GM18873 (cell line): ENCODE measurements at regions not wholly inside any gene's neighbourhood (a gene's known extent, or its start where the extent isn't known, plus 50 kb on each side); places are given as distances from the start of the nearest gene placed in this dataset.

Source experiments
- ATAC-seq: cut with Tn5 transposase; IDR thresholded peaks from one replicate; pipeline ENCODE4 v1.9.1; 2021; ENCODE audit warnings: mild to moderate bottlenecking, moderate library complexity, moderate number of reproducible peaks; ENCODE audit not compliant: unreplicated experiment, low FRiP score

DNA sequence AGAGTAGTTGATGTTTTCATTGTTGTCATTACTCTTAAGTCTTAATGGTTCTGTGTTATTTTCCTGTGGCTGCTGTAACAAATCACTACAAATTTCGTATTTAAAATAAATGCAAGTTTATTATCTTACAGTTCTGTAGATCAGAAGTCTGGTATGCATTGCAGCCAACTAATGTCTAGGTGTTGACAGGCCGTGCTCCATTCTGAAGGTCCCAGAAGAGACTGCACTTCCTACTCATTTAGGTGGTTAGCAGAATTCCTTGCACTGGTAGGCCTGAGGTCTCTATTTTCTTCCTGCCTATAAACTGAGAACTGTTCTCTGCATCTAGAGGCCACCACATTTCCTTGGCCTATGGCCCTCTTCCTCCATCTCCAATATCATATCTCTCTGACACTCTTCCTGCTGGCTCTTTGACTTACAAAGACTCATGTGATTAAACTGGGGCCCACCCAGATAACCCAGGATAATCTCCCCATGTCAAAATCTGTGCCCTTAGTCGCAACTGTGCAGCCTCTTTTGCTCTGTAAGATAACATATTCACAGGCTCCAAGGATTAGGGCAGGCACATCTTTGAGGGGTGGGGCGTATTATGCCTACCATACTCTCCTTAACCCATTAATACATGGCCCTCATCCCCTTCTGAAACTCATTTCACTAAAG is 468.4 kb downstream of the FOXO1 start:
- no peak for ATAC-seq

DNA sequence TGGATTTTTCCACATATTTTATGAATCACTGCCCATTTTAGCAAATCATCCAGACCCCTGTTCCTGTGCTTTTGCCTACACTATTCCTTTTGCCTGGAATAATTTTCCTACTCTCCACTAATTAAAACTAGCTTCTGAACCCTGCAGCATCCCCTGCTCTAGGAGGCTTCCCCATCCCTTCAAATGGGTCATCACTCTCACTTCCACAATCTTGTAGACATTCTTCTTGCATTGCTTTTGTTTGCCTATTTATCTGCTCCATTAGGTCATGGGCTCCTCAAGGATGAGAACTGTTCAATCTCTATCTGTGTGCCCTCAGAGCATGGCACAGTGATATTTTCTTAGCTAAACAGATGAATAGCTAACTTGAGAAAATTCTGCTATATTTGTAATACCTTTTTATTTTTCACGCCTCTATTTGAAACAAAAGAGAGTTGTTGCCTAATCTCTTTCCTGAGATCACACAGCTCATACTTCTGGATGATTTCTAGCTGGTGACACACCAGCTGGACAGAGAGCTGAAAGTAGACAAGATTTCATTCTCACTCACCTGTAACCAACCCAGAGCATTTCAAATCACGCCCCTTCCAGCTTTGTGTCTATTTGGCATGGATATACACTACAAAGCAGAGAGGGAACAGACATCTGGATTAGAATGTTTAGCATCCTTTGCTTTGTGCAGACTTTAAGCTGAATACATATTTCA is 466.0 kb downstream of the FOXO1 start:
- ATAC-seq = no peak

DNA sequence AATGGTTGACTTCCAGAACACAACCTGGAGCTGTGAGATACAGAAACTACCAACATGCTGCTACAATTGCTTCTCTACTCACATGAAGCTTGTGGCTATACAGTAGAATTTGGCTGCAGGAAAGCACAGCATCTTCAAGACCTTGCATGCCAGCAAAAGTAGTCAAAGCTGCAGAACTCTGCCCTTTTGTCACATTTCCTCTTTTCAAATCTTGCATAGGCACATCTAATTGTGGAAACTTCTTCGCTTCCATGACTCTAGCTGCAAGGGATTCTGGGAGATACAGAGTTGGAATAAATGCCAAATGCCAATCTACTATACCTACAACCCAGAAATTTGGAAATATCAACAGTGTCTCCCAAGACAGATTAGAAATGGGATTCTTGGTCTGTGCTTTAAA is 462.2 kb downstream of the FOXO1 start:
- no peak for ATAC-seq

DNA sequence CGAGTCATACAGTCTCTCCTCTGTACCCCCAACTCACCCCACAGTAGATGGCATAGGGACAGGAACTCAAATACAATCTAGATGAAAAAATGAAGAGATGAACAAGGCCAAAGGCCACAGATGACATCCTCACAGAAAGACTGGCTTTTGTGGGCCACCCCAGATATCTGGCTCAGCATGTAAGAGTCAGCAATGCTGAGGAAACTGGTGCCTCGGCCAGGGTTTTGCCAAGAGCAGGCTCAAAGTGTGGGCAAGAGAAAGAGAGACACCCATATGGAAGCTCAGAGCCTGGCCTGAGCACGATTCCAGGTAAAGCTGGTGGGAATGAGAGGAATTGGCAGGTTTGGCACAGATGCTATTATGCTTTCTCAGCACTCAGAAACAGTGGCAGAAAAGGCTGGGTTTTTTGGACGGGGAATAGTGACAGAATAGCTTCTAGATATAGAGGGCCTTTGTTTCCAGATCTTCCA is 460.6 kb downstream of the FOXO1 start:
- no peak for ATAC-seq

DNA sequence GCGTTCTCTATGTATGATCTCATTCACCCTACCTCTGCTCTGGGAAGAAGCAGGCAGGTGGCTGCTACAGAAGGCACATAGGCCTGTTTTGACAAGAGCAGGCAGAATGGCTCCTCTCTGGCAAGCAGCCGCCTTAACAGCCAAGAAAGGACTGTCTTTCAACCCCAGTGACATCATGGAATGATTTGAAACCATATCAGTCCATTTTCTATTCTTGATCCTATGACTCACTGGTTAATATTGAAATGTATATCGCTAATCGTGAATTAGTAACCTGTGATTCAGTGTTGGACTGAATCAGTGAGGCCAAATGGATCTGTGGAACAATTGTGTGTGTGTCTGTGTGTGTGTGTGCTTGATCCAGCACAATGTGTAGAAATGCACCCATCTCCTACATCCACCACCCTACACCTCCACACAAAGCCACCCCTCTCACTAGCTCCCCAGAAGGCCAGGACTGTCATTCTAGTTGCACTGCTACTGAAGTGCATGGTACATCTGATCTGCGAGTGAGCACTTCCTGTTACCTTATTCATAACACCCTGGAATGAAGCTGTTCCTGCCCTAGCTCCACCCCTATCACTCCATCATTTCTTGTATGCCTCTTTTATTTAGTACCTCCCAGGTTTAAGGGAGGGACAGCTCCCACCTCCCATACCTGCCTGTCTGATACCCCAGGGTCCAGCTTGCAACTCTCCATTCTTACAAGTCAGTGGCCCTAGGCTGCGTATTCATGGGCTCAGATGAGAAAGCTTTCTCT is 460.0 kb downstream of the FOXO1 start:
- peak; percentile 44 for ATAC-seq

DNA sequence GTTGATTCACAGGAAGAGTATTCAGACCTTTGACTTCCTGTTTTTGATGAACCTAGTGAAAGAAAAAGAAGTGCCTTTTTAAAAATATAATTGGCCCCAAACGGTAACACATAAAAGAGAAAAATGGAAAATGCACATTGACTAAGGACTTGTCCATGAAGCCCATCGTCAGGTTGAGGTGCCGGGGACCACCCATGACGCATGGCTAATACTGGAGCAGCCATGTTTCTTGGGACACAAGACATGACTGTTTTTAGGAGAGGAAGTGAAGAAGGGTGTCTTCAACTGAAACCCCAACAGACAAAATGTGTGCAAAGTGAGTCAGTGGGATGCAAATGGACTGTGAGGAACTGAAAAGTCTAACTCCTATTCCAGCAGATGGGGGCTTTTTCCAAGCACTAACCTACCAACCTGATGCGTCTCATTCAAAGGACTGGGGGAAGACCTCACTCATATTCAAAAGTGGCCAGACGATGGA is 459.4 kb downstream of the FOXO1 start:
- ATAC-seq = peak; percentile 62

DNA sequence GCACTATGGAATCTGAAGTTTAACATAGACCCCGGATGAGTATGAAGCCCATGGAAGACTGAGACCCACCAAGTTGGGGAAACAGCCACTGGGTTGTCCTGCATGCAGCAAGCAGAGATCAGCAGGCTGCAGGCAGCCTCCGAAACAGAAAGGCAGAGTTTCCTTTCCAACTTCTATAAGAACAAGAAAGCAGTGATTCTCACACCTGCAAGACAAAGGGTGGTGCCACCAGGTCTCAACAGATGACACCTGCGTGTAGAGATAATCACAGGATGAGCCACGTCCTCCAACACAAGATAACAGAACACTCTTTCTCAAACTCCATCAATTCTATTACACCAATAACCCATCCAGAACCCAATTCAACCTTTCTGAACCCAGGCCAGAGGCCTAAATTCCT is 457.9 kb downstream of the FOXO1 start:
- ATAC-seq = no peak

DNA sequence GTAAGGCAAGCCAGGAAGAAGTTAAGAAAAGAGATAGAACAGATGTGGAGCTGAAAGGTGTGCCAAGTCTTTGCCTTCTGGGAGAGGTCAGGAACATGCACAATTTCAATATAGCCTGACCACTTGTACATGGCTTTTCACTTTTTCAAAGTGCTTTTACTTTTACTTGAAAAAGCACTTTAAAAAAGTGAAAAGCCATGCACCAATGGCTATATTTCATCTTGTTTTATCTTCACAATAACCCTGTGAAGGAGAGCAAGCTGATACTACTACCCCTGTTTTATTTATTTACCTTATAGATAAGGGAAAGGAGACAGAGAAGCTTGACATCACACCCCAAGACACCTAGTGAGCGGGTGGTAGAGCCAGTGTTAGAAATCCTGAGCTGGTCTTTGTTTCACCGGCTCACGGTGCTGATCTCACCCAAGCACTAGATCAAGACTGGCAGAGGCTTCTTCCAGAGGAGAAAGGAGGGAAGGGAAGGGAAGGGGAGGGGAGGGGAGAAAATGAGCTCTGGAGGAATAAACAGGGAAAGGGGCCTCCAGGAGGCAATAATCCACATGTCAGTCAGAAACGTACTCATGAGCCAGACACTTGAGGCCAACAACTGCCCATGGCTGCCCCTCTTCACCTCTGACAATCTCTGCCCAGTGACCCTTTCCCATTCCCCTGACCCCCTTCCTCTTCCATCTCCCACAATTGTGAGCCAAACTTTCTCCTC is 455.4 kb downstream of the FOXO1 start:
- ATAC-seq = no peak

DNA sequence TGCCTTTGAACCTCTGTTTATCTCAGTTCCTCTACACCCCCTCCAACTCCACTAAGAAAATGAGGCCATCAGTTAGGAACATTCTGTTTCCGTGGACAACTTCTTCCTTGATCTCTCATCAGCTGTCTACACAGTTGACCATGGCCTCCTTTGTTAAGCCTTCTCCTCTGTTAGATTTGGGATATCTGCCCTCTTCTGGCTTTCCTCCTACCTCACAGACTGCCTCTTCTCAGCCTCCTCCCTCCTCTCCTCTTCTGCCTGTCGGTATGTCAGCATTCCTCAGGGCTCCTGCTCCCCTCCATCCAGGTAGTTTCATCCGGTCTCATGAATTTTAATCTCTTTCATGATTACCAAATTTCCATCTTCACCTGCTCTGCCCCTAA is 454.9 kb downstream of the FOXO1 start:
- ATAC-seq = no peak

DNA sequence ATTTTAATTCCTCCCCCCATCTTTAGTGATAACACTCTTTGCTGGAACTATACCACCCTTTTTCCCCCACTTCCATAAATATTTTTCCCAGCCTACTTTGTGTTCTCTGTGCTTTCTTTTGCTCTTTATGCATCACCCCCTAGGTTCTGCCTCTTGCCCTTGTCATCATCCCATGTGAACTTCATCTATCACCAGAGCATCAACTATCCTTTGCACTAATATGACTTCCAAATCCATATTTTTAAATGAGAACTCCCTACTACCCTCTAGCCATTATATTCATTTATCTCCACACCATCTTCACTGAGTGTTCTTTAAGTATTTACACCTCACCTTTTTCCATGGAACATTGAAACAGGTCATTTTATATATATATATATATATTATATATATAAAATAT is 452.7 kb downstream of the FOXO1 start:
- no peak for ATAC-seq

DNA sequence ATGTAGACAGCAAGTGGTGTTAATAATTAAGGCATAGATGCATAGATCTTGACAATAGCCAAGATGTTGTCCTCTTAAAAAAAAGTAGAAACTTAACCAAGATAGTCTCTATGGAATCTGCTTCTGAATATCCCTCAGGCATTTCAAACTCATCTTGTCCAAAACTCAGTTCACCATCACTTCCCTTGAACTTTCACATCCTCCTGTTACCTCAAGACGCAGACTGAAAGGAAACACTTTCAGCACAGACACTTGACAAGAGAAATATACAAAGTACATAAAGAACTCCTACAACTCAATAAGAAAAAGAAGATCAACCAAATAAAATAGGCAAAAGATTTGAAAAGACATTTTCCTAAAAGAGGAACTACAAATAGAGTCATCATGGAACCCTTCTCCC is 451.1 kb downstream of the FOXO1 start:
- ATAC-seq = no peak

DNA sequence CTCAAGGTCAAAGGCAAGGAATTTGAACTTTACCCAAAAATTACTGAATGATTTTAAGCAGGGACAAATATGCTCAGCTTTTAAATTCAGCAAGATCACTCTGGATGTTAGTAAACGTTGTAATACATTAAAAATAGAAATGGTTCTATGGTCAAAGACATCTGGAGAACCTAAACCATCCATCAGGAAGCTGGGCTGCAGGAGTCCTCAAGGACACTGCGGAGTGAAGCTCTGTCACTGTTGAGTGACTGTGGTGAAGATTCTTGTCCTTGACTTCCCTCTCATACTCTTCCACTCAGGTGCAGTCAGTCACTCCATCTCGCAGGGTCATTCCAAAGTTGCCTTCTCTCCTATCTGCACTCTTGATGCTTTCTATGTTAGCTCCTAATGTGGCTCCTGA is 450.7 kb downstream of the FOXO1 start:
- ATAC-seq = no peak

DNA sequence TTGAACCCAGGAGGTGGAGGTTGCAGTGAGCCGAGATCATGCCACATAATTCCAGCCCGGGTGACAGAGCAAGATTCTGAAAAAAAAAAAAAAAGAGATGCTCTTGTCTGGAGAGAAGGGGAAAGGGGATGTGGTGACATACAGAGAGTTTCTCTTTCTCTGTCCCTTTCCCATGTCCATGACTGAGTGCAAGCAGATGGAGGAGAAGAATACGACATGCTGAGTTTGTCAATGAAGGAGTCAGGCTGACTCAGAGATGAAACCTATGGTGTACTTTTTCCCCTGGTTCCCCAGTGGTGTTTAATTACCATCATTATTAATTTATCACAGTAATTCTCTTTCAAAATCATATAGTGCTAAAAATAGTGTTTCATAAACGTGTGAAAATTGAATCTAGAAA is 448.8 kb downstream of the FOXO1 start:
- no peak for ATAC-seq

DNA sequence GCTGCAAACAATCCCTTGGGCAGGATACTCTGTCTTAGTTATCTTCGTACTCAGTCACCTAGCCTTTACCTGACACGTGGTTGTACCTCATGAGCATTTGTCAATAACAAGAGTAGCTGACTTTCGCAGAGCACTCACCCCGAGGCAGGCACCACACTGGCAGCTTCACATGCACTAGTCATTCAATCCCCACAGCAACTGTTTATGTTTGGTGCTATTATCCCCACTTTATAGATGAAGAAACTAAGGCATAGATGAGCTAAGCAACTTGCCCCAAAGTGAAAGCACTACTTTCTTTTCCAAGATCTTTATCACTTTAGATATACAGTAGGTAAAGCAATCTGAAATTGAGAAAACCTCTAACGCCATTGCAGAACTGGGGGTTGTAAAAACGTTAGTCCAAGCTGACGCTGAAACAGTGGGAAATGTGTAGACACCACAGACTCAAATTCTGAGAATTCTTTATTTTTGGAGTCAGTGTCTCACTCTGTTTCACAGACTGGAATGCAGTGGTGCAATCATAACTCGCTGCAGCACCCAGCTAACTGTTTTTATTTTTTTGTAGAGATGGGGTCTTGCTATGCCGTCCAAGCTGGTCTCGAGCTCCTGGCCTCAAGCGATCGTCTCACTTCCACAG is 446.0 kb downstream of the FOXO1 start:
- no peak for ATAC-seq

DNA sequence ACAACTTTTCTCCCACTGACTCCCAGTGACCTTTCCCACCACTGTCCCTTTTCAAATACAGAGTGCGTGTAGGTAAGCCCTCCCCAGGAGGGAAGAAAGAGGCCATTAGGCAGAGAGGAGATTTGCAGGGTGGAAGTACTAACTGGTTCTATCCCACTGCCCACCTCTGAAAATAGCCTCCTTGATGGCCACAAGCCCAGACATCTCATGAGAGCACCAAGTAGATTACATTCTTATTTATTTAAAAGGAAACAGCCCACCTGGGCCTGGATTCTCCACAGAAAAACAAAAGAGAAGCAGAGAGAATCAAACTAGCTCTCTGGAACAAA is 445.3 kb downstream of the FOXO1 start:
- ATAC-seq = no peak

DNA sequence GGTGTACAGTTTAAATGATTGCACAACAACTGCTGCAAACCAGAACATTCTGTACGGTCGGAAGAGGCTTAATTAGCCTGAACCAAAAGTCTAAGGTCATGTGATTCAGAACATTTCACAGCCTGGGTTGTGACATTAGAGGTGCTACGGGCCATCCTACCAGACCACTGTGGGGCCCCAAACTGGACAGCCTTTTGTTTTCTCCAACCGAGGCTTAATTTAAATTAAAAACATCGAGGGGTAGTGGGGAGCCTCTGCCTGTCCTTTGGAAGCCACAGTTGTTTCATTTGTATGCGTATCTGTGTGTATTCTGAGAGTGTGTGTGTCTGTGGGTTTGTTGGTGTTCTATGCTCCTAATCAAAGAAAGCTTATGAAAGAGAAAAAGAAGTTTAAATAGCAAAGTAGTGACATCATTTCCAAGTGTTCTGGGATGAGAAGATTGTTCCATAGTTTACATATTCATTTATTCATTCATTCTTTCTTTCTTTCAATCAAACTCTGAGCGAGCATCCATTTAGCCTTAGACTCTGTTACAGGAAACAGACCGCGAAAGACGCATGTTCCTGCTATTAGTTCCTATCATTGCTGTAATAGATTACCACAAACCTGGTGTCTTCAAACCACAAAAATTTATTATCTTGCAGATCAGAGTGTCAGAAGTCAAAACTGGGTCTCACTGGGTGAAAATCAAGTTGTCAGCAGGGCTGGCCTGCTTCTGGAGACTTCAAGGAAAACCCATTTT is 444.8 kb downstream of the FOXO1 start:
- no peak for ATAC-seq

DNA sequence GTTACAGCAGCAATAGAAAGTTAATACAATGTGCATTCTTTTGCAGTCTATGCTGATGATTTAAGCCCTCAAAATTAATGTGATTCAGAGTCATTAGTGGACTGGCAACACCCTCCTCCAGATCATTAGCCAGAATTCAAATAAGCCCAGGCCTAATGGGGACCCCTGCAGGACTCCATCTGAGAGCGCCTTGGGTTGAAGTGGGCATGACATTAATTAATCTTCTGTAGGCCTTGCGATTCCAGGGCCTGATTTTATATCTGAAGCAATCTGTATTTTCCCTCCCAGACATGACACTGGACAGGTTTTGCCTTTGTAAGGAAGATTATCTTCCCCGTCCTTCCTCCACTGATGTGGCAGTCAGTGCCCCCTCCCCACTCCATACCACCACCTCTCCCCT is 442.9 kb downstream of the FOXO1 start:
- ATAC-seq = no peak

DNA sequence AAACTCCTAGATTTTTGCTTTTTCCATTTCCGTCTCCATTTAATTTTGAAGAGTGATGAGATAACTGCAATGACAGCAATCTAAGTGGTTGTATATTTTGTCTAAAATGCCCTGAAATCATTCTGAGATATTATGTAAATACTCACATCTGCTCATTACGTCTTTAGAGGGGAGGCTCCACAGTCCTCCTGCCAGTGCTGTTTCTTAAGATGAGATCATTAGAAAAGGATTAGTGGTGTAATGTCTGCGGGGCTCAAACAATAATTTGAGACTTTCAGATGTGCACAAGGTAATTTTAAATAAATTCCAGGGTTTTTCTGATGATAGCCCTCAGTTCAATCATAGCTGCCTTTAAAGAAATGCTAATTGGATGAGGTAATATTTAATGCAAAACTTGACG is 437.9 kb downstream of the FOXO1 start:
- no peak for ATAC-seq

DNA sequence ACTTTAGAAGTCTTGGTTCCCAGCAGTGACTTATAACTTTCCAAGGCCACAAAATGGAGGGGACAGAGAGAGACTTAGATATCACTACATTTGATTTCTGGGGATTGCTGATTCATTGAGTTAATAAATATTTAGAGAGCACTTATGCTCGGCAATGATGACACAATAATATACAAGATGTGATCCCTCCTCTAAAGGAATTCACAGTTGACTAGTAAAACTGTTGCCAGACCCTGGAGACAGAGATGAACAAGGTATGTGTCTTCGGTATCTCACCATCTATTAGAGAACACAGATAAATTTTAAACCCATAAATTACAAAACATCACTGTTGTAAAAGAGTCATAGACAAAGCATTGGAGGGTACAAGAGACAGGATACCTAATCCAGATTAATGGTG is 437.5 kb downstream of the FOXO1 start:
- ATAC-seq = no peak

DNA sequence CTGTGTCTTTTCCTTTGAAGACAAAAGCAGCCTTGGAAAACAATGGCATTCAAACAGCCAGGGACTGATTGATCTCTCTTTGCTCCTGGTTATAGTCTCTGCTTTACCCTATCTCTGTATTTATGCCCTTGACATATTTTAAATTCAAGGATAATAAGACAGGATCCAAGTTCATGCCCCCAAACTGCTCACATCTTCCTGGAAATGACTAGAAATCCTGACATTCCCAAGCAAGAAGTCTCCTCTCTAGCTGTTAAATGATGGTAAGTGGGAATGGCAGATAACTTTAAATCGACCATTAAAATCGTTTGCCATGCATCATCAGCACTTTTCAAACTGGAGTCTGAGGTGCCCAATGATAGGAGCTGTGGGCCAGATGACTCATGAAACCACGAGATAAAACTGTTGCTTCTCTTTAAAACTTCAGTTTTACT is 435.6 kb downstream of the FOXO1 start:
- no peak for ATAC-seq
